T-helper 1 cell (primary cell): ENCODE measurements at regions not wholly inside any gene's neighbourhood (a gene's known extent, or its start where the extent isn't known, plus 50 kb on each side); places are given as distances from the start of the nearest gene placed in this dataset.

ENCODE experiments used
- DNase-seq, 5 donors: peaks; one replicate each; pipeline ENCODE4 v3.0.0-alpha.2; 2012 to 2020

- no peak for DNase-seq
These were observed 661.6 kb downstream of the ADGRL2 start for GRCh38 chr1:82462366-82462765.

GRCh38 chr1:82455342-82455741 lies 654.6 kb downstream of the ADGRL2 start:
- no peak for DNase-seq

- DNase-seq = no peak
These were observed 653.7 kb downstream of the ADGRL2 start for GRCh38 chr1:82454431-82454830.

GRCh38 chr1:82453511-82454185 lies 652.9 kb downstream of the ADGRL2 start:
- DNase-seq = no peak

GRCh38 chr1:82452096-82452495 lies 651.4 kb downstream of the ADGRL2 start:
- no peak for DNase-seq

GRCh38 chr1:82451191-82451590 lies 650.5 kb downstream of the ADGRL2 start:
- no peak for DNase-seq

- DNase-seq = no peak
These were observed 648.8 kb downstream of the ADGRL2 start for GRCh38 chr1:82449506-82450057.

GRCh38 chr1:82446955-82447354 lies 646.2 kb downstream of the ADGRL2 start:
- DNase-seq = no peak

- no peak for DNase-seq
These were observed 645.5 kb downstream of the ADGRL2 start for GRCh38 chr1:82446236-82446635.

- no peak for DNase-seq
These were observed 645.1 kb downstream of the ADGRL2 start for GRCh38 chr1:82445827-82446226.

- no peak for DNase-seq
These were observed 644.4 kb downstream of the ADGRL2 start for GRCh38 chr1:82445132-82445531.

GRCh38 chr1:82441402-82441801 lies 640.7 kb downstream of the ADGRL2 start:
- DNase-seq = no peak

GRCh38 chr1:82423174-82423815 lies 622.6 kb downstream of the ADGRL2 start:
- no peak for DNase-seq

- no peak for DNase-seq
These were observed 621.0 kb downstream of the ADGRL2 start for GRCh38 chr1:82421782-82422181.

GRCh38 chr1:82420584-82420983 lies 619.9 kb downstream of the ADGRL2 start:
- no peak for DNase-seq

- no peak for DNase-seq
These were observed 610.9 kb downstream of the ADGRL2 start for GRCh38 chr1:82411605-82412004.

- DNase-seq = no peak
These were observed 604.6 kb downstream of the ADGRL2 start for GRCh38 chr1:82405333-82405732.

GRCh38 chr1:82401116-82401515 lies 600.4 kb downstream of the ADGRL2 start:
- no peak for DNase-seq

- DNase-seq = no peak
These were observed 599.8 kb downstream of the ADGRL2 start for GRCh38 chr1:82400521-82400920.

GRCh38 chr1:82399093-82399492 lies 598.4 kb downstream of the ADGRL2 start:
- no peak for DNase-seq

GRCh38 chr1:82398357-82398756 lies 597.6 kb downstream of the ADGRL2 start:
- DNase-seq = no peak

GRCh38 chr1:82395440-82395839 lies 594.7 kb downstream of the ADGRL2 start:
- no peak for DNase-seq

GRCh38 chr1:82392946-82393345 lies 592.2 kb downstream of the ADGRL2 start:
- no peak for DNase-seq

GRCh38 chr1:82392513-82392912 lies 591.8 kb downstream of the ADGRL2 start:
- DNase-seq = no peak
